ENCODE measurements at regions not wholly inside any gene's neighbourhood (a gene's known extent, or its start where the extent isn't known, plus 50 kb on each side); places are given as distances from the start of the nearest gene placed in this dataset.

DNA sequence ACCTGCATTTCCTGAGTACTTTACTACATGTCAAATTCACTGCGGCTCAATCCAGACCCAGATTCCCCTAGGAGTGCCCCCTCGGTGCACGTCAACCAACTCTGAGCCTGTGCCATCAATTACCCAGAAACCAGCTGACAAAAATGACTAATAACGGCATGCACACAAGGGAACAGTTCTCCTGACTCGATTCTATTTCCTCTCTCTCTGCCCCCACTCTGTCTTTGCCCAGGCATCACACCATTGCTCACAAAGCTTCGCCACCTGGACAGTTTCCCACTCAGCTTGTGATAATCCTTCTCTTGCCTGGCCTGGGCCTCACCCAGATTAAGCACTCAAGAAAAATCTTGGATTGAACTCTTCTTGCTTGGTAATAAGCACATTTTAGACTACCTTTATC is 115.3 kb upstream of the NDUFV2 start:
- TF ChIP-seq, protein P1, sequence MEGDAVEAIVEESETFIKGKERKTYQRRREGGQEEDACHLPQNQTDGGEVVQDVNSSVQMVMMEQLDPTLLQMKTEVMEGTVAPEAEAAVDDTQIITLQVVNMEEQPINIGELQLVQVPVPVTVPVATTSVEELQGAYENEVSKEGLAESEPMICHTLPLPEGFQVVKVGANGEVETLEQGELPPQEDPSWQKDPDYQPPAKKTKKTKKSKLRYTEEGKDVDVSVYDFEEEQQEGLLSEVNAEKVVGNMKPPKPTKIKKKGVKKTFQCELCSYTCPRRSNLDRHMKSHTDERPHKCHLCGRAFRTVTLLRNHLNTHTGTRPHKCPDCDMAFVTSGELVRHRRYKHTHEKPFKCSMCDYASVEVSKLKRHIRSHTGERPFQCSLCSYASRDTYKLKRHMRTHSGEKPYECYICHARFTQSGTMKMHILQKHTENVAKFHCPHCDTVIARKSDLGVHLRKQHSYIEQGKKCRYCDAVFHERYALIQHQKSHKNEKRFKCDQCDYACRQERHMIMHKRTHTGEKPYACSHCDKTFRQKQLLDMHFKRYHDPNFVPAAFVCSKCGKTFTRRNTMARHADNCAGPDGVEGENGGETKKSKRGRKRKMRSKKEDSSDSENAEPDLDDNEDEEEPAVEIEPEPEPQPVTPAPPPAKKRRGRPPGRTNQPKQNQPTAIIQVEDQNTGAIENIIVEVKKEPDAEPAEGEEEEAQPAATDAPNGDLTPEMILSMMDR (IDR thresholded peaks at IDR 0.05): no peak
- no peak for TF ChIP-seq POLR2AphosphoS5 (IDR thresholded peaks at IDR 0.05)
